ENCODE measurements at regions not wholly inside any gene's neighbourhood (a gene's known extent, or its start where the extent isn't known, plus 50 kb on each side); places are given as distances from the start of the nearest gene placed in this dataset.
A peak's percentile ranks its signal among the peaks of the same experiment; 100 is the strongest.

GRCh38 chr13:48181482-48182145, 51.4 kb upstream of the ITM2B start:
- no peak for DNase-seq (ENCODE audit: low read depth, low spot score)

- no peak for DNase-seq (ENCODE audit: low read depth, low spot score)
These were observed 54.9 kb upstream of the ITM2B start for GRCh38 chr13:48178126-48178525.

- no peak for DNase-seq (ENCODE audit: low read depth, low spot score)
These were observed 56.2 kb upstream of the ITM2B start for GRCh38 chr13:48176781-48177180.

- DNase-seq (ENCODE audit: low read depth, low spot score), result no peak
These were observed 57.8 kb upstream of the ITM2B start for GRCh38 chr13:48175185-48175584.

GRCh38 chr13:48167866-48168265, 65.1 kb upstream of the ITM2B start:
- no peak for DNase-seq (ENCODE audit: low read depth, low spot score)

- no peak for DNase-seq (ENCODE audit: low read depth, low spot score)
These were observed 67.3 kb upstream of the ITM2B start for GRCh38 chr13:48165727-48166126.

GRCh38 chr13:48165063-48165462, 67.9 kb upstream of the ITM2B start:
- DNase-seq (ENCODE audit: low read depth, low spot score), result no peak

GRCh38 chr13:48163061-48163460, 68.2 kb upstream of the MED4 start:
- no peak for DNase-seq (ENCODE audit: low read depth, low spot score)

- no peak for DNase-seq (ENCODE audit: low read depth, low spot score)
These were observed 67.3 kb upstream of the MED4 start for GRCh38 chr13:48162217-48162616.

- DNase-seq (ENCODE audit: low read depth, low spot score), result peak; percentile 19
These were observed 66.8 kb upstream of the MED4 start for GRCh38 chr13:48161530-48162179.

GRCh38 chr13:48160606-48161278, 65.8 kb upstream of the MED4 start:
- DNase-seq (ENCODE audit: low read depth, low spot score), result no peak

- DNase-seq (ENCODE audit: low read depth, low spot score), result no peak
These were observed 64.9 kb upstream of the MED4 start for GRCh38 chr13:48159826-48160225.

- DNase-seq (ENCODE audit: low read depth, low spot score), result no peak
These were observed 64.5 kb upstream of the MED4 start for GRCh38 chr13:48159401-48159800.

- DNase-seq (ENCODE audit: low read depth, low spot score), result no peak
These were observed 64.0 kb upstream of the MED4 start for GRCh38 chr13:48158915-48159314.

- no peak for DNase-seq (ENCODE audit: low read depth, low spot score)
These were observed 63.4 kb upstream of the MED4 start for GRCh38 chr13:48158290-48158689.

GRCh38 chr13:48156466-48156865, 61.6 kb upstream of the MED4 start:
- DNase-seq (ENCODE audit: low read depth, low spot score), result no peak

- peak; percentile 41 for DNase-seq (ENCODE audit: low read depth, low spot score)
These were observed 60.9 kb upstream of the MED4 start for GRCh38 chr13:48155848-48156247.

GRCh38 chr13:48154671-48155070, 59.8 kb upstream of the MED4 start:
- DNase-seq (ENCODE audit: low read depth, low spot score), result no peak

GRCh38 chr13:48153186-48153585, 58.3 kb upstream of the MED4 start:
- DNase-seq (ENCODE audit: low read depth, low spot score), result no peak

- no peak for DNase-seq (ENCODE audit: low read depth, low spot score)
These were observed 56.7 kb upstream of the MED4 start for GRCh38 chr13:48151363-48152161.

GRCh38 chr13:48148454-48148853, 53.5 kb upstream of the MED4 start:
- DNase-seq (ENCODE audit: low read depth, low spot score), result no peak

GRCh38 chr13:48146636-48147035, 51.7 kb upstream of the MED4 start:
- DNase-seq (ENCODE audit: low read depth, low spot score), result no peak

All from pulmonary artery endothelial cell (primary cell).